NCI-H748 (cell line): ENCODE measurements at regions not wholly inside any gene's neighbourhood (a gene's known extent, or its start where the extent isn't known, plus 50 kb on each side); places are given as distances from the start of the nearest gene placed in this dataset.
"Not testable (repeated sequence)": the region's sequence is repeated elsewhere in the genome, so short reads cannot be mapped to it uniquely, and the experiment has no call there.

Source experiments
- DNase-seq: peaks from one replicate; lab custom pipeline; 2025; ENCODE audit not compliant: unreplicated experiment; lab: John Stamatoyannopoulos, UW

GRCh38 chr2:113386780-113387433, 50.6 kb upstream of the ZNG1B start:
- DNase-seq = not testable (repeated sequence)

- DNase-seq = not testable (repeated sequence)
These were observed 57.9 kb upstream of the ZNG1B start for GRCh38 chr2:113379621-113380020.

GRCh38 chr2:113376913-113377445, 60.5 kb upstream of the ZNG1B start:
- DNase-seq = no peak

- no peak for DNase-seq
These were observed 61.1 kb upstream of the ZNG1B start for GRCh38 chr2:113376253-113376912.

- not testable (repeated sequence) for DNase-seq
These were observed 62.6 kb upstream of the ZNG1B start for GRCh38 chr2:113374857-113375256.

- DNase-seq = not testable (repeated sequence)
These were observed 65.1 kb upstream of the ZNG1B start for GRCh38 chr2:113372258-113372834.

- DNase-seq = no peak
These were observed 66.9 kb upstream of the ZNG1B start for GRCh38 chr2:113370478-113371091.

GRCh38 chr2:113370030-113370429, 67.5 kb upstream of the ZNG1B start:
- no peak for DNase-seq

GRCh38 chr2:113368581-113368980, 68.9 kb upstream of the ZNG1B start:
- DNase-seq = not testable (repeated sequence)

GRCh38 chr2:113366821-113367220, 70.7 kb upstream of the ZNG1B start:
- DNase-seq = not testable (repeated sequence)

GRCh38 chr2:113365791-113366190, 71.7 kb upstream of the ZNG1B start:
- not testable (repeated sequence) for DNase-seq

- not testable (repeated sequence) for DNase-seq
These were observed 72.2 kb upstream of the ZNG1B start for GRCh38 chr2:113365290-113365689.

GRCh38 chr2:113361051-113361450, 76.4 kb upstream of the ZNG1B start:
- DNase-seq = no peak

- DNase-seq = peak; percentile 21
These were observed 78.3 kb upstream of the PAX8 start for GRCh38 chr2:113357071-113357470.

- not testable (repeated sequence) for DNase-seq
These were observed 77.6 kb upstream of the PAX8 start for GRCh38 chr2:113356284-113356683.

- DNase-seq = not testable (repeated sequence)
These were observed 76.8 kb upstream of the PAX8 start for GRCh38 chr2:113355339-113356015.

GRCh38 chr2:113351375-113352355, 72.9 kb upstream of the PAX8 start:
- DNase-seq = no peak

- DNase-seq = not testable (repeated sequence)
These were observed 65.1 kb upstream of the PAX8 start for GRCh38 chr2:113343800-113344199.

- DNase-seq = no peak
These were observed 63.9 kb upstream of the PAX8 start for GRCh38 chr2:113342650-113343049.

- not testable (repeated sequence) for DNase-seq
These were observed 63.1 kb upstream of the PAX8 start for GRCh38 chr2:113341870-113342253.
